Stimulated activated CD4-positive, alpha-beta T cell treated with anti-CD3 and anti-CD28 coated beads, Interleukin-12 subunit alpha, Interleukin-12 subunit beta, amount 100 ng/mL, for 4 hours (primary cell): ENCODE measurements at regions not wholly inside any gene's neighbourhood (a gene's known extent, or its start where the extent isn't known, plus 50 kb on each side); places are given as distances from the start of the nearest gene placed in this dataset.

Experiments
- DNase-seq: peaks from one replicate; pipeline ENCODE4 v3.0.0-alpha.2; 2020

DNA sequence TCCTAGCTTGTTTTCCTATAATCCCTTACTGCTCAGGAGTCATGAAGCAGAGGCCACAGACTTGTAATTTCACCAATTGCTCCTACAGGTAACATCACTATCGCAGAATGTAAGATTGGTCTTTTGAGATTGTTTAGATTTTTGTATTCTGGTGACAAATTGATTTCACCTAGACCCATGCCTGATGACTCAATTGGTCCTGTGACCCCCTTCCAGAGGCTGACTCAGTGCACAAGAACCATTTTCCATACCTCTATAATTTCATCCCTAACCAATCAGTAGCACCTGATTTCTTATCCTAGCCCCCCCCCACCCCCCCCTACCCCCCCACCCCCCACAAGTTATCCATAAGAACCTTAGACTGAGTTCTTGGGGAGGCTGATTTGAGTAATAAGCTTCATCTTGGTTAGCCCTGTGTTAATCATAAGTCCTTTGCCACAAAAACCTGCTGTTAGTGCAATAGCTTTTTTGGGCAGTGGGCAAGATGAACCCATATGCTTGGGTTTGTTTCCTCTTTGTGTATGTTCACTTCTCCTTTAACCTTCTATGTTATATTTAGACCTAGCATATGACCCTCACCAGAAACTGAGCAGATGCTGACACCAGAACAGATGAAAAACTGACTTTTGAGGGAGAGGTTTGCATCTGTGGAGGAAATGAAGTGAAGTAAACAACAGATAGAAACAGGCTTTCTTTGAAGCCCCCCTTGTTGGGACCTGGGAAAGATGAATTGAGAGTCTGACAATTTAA, 187.1 kb downstream of the KIF20B start:
- no peak for DNase-seq

DNA sequence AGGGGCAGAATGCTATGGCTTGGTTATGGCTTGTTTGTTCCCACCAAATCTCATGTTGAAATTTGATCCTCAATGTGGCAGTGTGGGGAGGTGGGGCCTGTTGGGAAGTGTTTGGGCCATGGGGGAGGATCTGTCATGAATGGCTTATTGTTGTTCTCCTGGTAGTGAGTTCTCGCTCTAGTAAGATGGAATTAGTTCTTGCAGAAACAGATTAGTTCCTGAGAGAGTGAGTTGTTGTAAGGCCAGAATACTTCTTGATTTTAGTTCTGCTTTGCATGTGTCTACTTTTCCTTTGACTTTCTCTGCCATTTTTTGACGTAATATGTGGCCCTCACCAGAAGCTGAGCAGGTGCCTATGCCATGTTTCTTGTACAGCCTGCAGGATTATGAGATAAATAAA, 188.2 kb downstream of the KIF20B start:
- no peak for DNase-seq

DNA sequence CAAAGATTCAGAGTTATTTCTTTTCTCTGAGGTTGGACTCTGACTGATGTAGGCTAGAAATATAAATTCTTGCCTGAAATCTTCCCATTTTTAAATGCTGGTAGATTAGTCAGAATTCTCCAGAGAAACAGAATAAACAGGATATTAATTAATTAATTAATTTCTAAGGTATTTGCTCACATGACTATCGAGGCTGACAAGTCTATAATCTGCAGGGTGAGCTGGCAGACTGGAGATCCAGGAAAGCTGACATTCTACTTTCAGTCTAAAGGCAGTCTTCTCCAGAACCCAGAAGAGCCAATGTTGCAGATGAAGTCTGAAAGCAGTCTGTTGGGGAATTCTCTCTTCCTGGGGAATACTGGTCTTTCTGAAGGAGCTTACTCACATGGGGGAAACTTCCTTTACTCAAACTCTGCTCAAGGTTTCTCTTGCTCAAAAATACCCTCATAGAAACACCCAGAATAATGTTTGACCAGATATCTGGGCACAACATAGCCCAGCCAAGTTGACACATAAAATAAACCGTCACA, 189.7 kb downstream of the KIF20B start:
- no peak for DNase-seq

DNA sequence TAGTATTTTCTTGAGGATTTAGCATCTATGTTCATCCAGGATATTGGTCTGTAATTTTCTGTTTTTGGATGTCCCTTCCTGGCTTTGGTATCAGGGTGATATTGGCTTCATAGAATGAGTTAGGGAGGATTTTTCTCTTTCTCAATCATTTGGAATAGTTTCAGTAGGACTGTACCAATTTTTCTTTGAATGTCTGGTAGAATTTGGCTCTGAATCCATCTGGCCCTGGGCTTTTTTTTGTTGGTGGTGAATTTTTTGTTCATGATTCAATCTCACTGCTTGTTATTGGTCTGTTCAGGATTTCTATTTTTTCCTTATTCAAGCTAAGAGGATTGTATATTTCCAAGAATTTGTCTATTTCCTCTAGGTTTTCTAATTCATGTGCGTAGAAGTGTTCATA, 192.7 kb downstream of the KIF20B start:
- DNase-seq: no peak

DNA sequence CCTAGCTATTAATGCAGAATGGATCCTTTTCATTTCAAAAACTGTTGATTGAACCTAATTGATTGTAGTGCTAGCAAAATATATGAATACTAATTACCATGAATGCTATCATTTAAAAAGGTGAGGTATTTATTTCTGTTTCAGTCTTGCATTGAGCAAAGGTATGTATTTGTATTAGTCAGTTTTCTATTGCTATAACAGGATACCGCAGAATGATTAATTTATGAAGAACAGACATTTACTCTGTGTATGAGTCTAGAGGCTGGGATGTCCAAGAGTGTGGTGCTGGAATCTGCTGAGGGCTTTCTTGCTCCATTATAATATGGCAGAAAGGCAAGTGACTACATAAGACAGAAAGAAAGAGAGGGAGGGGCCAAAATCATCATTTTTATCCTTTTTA, 199.2 kb downstream of the KIF20B start:
- DNase-seq: no peak

DNA sequence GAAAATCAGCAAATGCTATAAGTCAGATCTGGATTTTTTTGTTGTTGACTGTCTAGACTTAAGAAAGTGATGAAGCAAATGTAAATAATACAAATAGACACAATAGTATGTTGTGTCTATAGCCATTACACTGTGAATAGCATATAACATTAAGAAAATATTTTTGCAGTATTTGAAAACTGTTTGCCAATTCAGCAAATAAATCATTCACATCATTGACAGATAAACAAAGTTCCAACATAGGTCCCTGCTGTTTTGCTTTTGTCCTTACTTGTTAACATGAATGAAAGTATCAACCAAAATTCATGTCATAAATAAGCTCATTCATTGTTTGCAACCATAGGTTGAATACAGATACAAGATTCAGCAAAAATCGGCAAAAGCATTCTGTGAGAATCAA, 200.5 kb downstream of the KIF20B start:
- no peak for DNase-seq

DNA sequence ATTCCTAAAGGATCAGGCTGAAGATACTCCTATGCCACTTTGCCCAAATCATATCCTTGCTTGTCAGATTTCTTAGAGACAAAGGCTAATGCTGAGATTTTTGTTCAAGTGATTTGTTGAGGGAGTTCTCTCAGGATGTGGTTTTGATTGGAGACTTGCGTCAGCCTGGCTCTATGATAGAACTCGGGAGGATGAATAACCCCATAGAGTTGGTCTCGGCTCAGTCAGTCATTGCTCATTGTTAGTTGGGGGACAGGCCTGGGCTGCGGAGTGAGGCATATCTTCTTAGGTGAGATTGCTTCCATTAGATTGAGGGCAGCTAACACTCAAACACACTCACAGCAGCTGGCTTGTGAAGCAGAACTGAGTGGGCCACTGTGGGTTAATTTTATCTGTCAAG, 203.4 kb downstream of the KIF20B start:
- no peak for DNase-seq

DNA sequence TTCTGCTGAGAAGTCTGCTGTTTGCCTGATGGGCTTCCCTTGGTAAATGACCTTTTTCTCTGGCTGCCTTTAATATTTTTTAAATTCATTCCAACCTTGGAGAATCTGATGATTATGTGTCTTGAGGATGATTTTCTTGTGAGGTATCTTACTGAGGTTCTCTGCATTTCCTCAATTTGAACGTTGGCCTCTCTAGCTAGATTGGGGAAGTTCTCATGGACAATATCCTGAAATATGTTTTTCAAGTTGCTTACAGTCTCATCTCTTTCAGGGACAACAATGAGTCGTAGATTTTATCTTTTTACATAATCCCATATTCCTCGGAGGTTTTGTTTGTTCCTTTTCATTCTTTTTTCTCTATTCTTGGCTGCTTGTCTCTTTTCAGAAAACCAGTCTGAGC, 208.4 kb downstream of the KIF20B start:
- no peak for DNase-seq

DNA sequence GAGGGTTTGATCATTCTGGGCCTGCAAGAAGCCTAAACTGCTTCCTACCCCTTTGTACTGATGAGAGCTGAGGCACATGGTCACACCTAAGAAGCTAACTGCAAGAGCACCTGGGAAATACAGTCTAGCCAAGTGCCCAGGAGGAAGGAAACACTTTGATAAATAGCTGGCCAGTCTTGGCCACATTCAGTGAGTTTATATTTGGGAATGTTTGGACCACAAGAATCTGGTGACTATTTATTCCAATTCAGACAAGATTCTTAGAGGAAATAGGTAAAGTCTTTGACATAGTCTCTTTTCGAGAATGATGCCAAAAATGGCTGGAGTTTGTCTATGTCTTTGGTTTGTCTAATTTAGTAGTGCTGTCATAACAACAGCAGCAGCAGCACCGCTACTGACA, 213.6 kb downstream of the KIF20B start:
- DNase-seq: no peak

DNA sequence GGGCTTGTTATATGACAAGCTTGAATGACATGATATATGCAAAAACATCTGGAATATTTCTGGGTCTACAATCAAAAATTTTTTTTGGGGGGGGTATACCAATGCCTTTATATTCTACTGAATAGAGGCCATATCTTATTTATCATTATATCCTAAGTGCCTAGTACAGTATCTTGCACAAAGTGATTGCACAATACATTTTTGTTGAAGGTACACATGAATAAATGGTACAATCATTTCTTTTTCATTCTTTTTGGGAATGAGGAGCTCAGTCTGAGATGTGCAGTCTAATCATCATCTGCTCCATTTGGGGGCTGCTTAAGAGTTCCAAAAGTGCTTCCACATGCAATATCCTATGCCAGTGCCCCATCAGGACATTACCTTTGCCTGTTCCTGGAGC, 214.6 kb downstream of the KIF20B start:
- no peak for DNase-seq

DNA sequence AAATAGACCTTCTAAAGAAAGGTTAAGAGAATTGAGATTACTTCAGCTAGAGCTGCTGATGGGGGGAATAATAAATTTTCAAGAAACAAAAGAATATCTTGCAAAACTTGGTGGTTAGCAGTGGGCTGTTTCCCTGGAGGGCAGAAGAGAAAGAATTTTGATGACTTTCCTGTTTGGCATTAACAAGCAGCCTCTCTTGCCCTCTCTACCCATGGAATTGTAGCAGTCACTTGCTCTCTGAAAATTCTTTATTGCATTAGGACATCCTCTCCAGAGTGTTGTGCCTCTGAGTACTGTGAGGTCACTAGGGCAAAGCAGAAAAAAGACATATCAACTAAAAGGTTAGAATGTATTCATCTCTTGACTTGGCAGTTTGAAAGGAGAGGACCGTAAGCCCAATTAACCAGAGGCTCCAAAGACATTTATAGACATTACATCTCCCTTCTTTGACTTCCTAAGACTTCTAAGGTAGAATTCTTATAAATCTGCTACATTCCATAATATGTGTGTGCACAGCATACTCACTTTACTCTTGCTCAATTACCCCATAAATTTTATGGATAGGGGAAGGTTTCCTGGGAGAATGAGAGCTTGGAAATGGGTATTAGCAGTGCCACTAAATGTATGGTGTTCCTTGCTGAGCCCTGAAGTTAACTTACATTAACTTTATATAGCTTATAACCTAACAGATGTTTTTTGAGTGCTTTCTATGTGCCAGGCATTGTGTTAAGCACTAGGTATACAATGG, 215.3 kb downstream of the KIF20B start:
- no peak for DNase-seq

DNA sequence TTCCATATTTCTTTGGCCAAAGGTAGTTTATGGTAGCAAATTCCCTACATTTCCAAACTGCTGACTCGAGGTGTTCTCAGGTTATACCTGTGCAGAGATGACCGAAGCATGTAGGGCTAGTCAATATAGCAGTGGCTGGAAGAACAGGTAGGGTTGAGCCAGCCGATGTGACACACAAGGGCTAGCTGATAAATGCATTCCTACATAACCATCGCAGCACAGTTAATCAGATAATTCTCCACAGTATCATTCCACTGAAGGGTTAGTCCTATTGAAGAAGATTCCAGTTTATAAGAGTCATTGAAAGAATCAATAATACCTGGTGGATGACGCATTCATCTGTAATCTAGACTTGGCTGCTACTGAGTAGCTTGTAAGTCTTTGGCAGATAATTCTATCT, 220.0 kb downstream of the KIF20B start:
- DNase-seq: no peak

DNA sequence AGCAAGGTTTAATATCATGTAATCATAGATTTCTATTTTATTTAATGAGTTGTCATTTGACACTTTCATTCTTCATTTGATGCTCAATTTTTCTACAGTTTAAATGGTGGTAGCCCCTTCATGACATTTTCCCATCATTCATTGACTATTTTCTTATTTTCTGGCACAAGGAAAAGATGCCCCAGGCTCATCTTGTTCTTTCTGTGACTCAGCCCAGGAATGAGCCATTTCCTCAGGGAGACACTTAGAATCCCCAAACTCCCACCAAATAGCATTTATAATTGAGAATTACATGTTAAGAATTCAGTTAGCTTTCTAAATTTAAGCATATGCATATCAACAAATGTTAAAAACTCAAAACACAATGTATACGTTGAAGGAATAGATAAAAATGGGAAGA, 222.3 kb downstream of the KIF20B start:
- no peak for DNase-seq

DNA sequence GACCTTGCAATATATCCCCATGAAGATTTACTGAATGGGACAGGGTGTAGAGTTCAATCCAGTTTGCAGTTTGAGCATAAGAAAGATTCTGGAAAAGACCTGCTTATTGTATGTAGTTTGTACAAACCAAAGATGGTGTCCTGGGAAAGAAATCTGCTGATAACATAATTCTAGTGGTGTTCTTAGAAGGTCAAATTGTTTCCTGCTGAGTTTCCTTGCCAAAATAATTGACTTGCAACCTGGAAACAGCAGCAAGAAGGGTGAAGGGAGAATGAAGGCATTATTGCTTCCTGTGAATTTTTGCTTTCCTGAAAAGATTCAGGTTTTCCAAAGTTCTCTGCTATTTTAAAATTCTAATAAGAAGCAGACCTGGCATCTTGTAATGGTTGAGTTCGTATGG, 222.9 kb downstream of the KIF20B start:
- DNase-seq: no peak

DNA sequence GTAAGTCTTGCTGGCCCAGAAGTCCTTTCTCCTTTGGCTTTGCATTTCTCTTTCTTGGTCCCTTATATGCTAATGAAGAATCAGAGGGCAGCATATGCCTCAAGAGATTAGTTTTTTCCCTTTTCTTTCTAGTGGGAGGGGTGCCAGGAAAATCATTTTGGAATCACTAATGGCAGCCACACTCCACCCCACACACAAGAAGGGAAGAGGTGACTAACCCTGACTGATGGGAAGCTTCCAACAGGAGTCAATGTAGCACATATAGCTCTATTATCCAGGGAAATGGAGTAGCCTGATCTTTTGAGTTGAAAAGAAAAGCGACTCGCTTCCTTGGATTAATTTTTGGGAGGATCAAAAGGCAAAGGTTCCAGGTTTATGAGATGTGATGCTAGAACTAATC, 225.3 kb downstream of the KIF20B start:
- DNase-seq: no peak

DNA sequence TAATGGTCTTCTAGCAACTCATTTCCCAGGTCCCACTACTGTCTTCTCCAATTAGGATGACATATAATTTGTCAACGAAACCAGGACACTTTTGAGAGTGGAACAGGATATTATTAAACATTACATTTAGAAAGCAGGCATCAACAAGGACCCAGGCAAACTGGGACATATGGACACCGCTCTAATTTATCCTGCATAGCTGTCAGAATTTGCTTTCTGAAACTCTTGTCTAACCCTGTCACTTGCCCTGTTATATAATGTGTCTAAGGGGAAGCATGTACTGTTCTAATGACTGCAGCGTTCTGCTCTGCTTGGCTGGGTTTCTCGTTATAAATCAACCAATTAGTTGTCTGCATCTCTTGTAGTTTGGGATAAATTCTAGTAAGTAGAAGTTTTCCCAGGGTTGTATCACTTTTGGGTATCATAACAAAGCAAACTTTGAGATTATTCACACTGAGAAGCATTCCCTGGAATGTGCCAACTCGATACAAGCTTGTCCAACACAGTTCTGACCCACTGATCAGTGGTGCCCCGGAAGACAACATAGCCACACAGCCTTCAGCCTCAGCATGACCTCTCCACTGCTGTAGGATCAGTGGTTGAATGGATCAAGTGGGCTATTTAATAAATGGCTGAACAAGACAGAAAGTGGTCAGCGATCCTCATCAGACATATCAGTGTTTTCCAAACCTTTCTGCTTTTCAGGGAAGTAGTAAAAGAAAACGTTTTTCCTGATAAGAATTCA, 228.1 kb downstream of the KIF20B start:
- no peak for DNase-seq

DNA sequence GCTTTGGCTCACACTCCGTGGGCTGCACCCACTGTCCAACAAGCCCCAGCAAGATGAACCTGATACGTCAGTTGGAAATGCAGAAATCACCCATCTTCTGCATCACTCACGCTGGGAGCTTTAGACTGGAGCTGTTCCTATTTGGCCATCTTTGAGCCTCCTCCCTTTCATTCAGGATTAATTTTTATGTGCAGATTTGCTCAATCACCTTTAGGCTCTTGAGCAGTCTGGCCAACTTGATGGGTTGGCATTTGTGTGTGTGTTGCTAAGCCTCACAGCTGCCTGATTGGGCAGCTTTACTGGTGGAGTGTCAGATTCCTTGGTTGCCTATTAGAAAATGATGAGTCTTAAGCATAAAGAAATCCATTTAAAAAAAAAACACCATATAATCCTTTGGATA, 236.1 kb downstream of the KIF20B start:
- no peak for DNase-seq

DNA sequence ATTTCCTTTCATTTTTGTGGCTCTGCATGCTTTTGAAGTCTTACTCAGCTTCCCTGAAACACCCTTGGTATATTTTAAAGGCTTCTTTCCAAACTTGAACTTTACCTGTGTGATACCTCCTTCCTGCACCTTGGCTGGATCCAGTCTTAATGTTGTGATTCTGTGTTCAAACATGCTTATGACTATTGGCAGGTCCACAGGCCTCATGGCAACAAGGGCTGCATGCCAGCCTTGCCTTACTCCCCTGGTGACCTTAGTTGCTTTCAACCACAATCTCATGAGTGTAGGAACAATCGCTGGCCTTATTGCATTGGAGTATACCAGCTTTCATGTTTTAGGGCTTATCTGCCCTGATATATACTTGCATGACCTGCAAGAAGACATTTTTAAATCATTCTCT, 238.7 kb downstream of the KIF20B start:
- DNase-seq: no peak

DNA sequence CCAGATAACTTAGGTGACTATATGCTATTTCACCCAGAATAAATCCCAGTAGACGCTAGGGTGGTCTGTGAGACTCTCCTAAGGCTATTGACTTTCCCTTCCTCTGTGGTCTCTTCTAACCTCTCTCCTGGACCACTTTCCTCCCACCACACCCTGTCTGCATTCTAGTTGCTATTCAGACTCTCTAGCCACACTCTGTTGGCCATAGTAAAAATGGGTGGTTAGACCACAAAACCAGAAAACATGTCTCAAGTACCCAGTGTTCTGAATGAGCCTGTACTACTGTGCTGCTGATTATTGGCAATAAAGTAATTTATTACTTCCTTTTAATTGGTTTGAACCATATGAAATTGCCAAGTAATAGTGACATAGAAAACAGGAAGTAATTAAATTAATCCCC, 240.8 kb downstream of the KIF20B start:
- DNase-seq: no peak

DNA sequence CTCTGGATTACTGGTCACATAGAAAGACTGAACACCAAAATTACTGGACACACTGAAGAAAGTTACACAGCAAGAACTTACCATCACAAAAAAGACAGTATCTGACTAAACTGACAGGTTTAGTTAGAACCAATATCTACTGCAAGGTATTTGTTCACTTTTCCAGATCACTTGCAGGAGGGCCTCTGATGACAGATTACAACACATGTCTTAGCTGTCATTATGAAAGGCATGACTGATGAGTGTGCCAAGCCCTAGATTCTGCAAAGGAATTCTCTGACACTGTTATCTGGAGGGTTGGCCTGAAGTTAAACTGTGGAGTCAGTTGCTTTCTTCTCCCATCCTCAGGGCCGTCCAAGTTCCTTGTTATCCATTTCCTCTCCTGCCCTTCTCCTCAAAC, 242.7 kb downstream of the KIF20B start:
- DNase-seq: no peak

DNA sequence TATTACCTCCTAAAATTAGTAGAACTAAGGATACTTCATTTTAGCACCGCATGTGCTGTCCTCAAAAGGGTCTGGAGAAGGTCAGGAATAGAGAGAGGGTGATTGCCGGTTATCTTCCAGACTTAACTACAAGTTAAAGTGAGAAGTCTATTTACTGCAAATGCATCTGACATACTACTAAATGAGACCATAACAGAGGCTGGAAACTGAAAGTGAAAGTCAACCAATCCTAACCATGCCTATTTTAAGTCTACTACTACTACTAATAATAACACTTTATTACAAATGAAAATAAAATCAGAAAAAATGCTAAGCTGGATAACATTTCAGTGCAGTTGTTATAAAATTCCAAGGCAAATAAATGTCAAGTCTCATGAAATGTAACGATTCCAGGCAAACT, 244.7 kb downstream of the KIF20B start:
- DNase-seq: no peak

DNA sequence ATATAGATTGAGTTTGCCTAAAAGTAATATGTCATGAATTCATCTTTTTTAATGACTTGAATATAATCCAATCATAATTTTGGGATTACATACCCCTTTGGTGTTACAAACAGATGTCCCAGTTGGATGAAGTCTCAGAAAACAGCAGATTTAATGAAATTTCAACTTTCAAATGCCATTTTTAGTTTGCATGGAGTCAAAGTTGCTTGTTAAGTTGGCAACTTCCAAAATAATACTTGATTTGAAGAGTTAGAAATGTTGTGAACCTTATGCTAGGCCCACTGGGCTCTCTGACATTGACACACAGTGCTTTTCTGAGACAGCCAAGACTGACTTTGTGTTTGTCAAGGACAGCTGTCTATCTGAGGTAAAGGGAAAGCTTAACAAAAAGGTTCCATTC, 248.1 kb downstream of the KIF20B start:
- DNase-seq: no peak

DNA sequence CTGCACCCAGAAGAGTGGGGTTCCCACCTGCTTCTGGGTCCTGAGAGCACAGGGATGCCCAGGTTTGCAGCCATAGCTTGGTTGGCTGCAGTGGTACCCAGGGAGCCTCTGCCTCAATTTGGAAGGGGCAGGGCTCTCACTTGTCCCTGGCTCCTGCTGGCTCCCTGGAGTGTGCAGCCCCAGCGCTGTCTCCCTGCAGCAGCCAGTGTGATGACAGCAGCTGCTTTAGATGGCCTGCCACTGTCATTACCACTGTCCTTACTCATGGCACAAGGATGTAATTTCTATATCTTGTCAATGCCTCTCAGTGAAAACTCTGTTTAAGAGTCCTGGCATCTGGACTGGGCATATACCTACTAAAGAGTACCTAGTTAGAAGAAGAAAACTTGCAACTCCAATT, 250.9 kb downstream of the KIF20B start:
- DNase-seq: no peak

DNA sequence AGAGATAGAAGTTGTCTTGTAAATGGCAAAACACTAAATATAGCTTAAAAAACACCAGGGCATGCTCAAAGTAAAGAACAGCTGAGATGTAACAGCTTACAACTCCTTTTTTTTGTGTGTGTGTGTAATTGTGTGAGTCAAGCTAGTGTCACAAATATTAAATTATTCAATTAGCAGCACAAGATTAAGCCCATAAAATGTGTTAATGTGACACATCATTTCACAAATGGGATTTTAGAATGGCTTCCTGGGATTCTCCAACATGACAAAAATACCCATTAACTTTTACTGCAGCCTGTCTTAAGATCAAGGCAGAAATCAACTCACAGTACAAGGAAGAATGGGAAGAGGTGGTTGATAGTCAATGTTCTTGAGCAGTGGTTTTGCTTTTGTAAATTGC, 251.4 kb downstream of the KIF20B start:
- no peak for DNase-seq
